Activated naive CD4-positive, alpha-beta T cell treated with anti-CD3 and anti-CD28 coated beads, Interleukin-2, amount 10 ng/mL, durations not matched to agents 7 days and 5 days (primary cell): ENCODE measurements at regions not wholly inside any gene's neighbourhood (a gene's known extent, or its start where the extent isn't known, plus 50 kb on each side); places are given as distances from the start of the nearest gene placed in this dataset.
"Not testable (repeated sequence)": the region's sequence is repeated elsewhere in the genome, so short reads cannot be mapped to it uniquely, and the experiment has no call there.

Source experiments
- CTCF ChIA-PET: fragments of 350-600 bp; sonication (Branson Sonifier 250); formaldehyde crosslinking; loops from one replicate; lab custom pipeline; 2021; ENCODE audit warnings: antibody characterized with exemption; lab: Charles Lee
- DNase-seq: peaks from one replicate; pipeline ENCODE4 v3.0.0-alpha.2; 2020
- H3K27ac Mint-ChIP-seq: one replicate; pipeline ENCODE4 v1.8.0; 2021; ENCODE audit warnings: mild to moderate bottlenecking, moderate library complexity, mixed read lengths
- H3K27me3 Mint-ChIP-seq: one replicate; pipeline ENCODE4 v1.8.0; 2021; ENCODE audit warnings: mild to moderate bottlenecking, mixed read lengths
- H3K36me3 Mint-ChIP-seq: one replicate; pipeline ENCODE4 v1.8.0; 2021; ENCODE audit warnings: mixed read lengths
- H3K4me1 Mint-ChIP-seq: one replicate; pipeline ENCODE4 v1.8.0; 2021; ENCODE audit warnings: mixed read lengths
- H3K4me3 Mint-ChIP-seq: one replicate; pipeline ENCODE4 v1.8.0; 2021; ENCODE audit warnings: mild to moderate bottlenecking, moderate library complexity, mixed read lengths
- H3K9me3 Mint-ChIP-seq: one replicate; pipeline ENCODE4 v1.8.0; 2021; ENCODE audit warnings: mixed read lengths

- H3K9me3 Mint-ChIP-seq, H3K36me3 Mint-ChIP-seq: not testable (repeated sequence)
These were observed 1538.4 kb downstream of the CDY2B start for GRCh38 chrY:16341592-16341991.

GRCh38 chrY:16330032-16330758, 1549.8 kb downstream of the CDY2B start:
- CTCF ChIA-PET, H3K4me3 Mint-ChIP-seq, H3K27ac Mint-ChIP-seq, H3K36me3 Mint-ChIP-seq, DNase-seq, H3K27me3 Mint-ChIP-seq, H3K4me1 Mint-ChIP-seq, H3K9me3 Mint-ChIP-seq: not testable (repeated sequence)

More at GRCh38 chrY:16341592-16341991, 1538.4 kb downstream of the CDY2B start:
- H3K27ac Mint-ChIP-seq, H3K4me1 Mint-ChIP-seq, CTCF ChIA-PET, H3K4me3 Mint-ChIP-seq, H3K27me3 Mint-ChIP-seq, DNase-seq: not testable (repeated sequence)

- CTCF ChIA-PET, H3K27me3 Mint-ChIP-seq, DNase-seq, H3K9me3 Mint-ChIP-seq, H3K4me1 Mint-ChIP-seq, H3K4me3 Mint-ChIP-seq, H3K27ac Mint-ChIP-seq, H3K36me3 Mint-ChIP-seq: not testable (repeated sequence)
These were observed 1550.7 kb downstream of the CDY2B start for GRCh38 chrY:16329135-16329820.
